Endothelial cell of umbilical vein (primary cell): ENCODE measurements at regions not wholly inside any gene's neighbourhood (a gene's known extent, or its start where the extent isn't known, plus 50 kb on each side); places are given as distances from the start of the nearest gene placed in this dataset.

ENCODE experiments used
- BruUV-seq: library from RNA; stranded (reverse); fragments of 400-500 nt; replicated peaks from 2 replicates; lab custom pipeline; 2021; lab: Mats Ljungman, UMichigan
- CTCF ChIA-PET: fragments of 300-600, 350-600 bp; sonication (Branson Sonifier 250); formaldehyde crosslinking; loops from one replicate; lab custom pipeline; 2021; ENCODE audit warnings: antibody characterized with exemption, inconsistent platforms; lab: Charles Lee
- POLR2A ChIA-PET: fragments of 300-600, 350-600 bp; sonication (Branson Sonifier 250); formaldehyde crosslinking; loops from one replicate; lab custom pipeline; 2021; ENCODE audit warnings: antibody characterized with exemption, inconsistent platforms; lab: Charles Lee
- DNase-seq: peaks from one replicate; pipeline ENCODE4 v3.0.0-alpha.2; 2011; ENCODE audit warnings: low read depth, low spot score
- FAIRE-seq: peaks from 2 replicates; lab custom pipeline; 2011; peaks lifted over from hg19 to GRCh38; lab: Jason Lieb, UNC
- H2AFZ ChIP-seq: 2 replicates; pipeline ENCODE4 v1.6.0; 2012; ENCODE audit warnings: low read depth, low read length, control low read depth, inconsistent platforms
- H3K27ac ChIP-seq: 2 replicates; pipeline ENCODE4 v1.5.1; 2011; ENCODE audit warnings: low read depth, mild to moderate bottlenecking, control low read depth, low read length, moderate library complexity; ENCODE audit not compliant: insufficient read depth
- H3K27me3 ChIP-seq, 2 experiments: 2 replicates each; pipeline versions ENCODE4 v1.6.0 to v1.6.1; 2011; ENCODE audit warnings: low read length in 2 of 2, mixed read lengths in 1 of 2; ENCODE audit not compliant: control insufficient read depth in 2 of 2, insufficient read depth in 2 of 2
- H3K36me3 ChIP-seq, 2 experiments: 2 replicates in 1 of 2; 3 replicates in 1 of 2; pipeline ENCODE4 v1.5.1; 2011; ENCODE audit warnings: low read length in 2 of 2, mild to moderate bottlenecking in 1 of 2, moderate library complexity in 1 of 2; ENCODE audit not compliant: control insufficient read depth in 2 of 2, insufficient read depth in 2 of 2; ENCODE audit errors: extremely low read depth in 1 of 2
- H3K4me1 ChIP-seq: 3 replicates; pipeline ENCODE4 v1.5.1; 2011; ENCODE audit warnings: mild to moderate bottlenecking, low read length; ENCODE audit not compliant: control insufficient read depth, insufficient read depth; ENCODE audit errors: extremely low read depth
- H3K4me2 ChIP-seq: 2 replicates; pipeline ENCODE4 v1.6.1; 2011; ENCODE audit warnings: low read length, control low read depth, mixed read lengths; ENCODE audit not compliant: insufficient read depth
- H3K4me3 ChIP-seq, 3 experiments: fragments of 200-600 bp in 1 of 3; sonication (generic), shearing (Covaris generic) in 1 of 3; replicated peaks in 1 of 3; 2 replicates each; pipeline ENCODE4 v1.5.1; 2011 to 2016; ENCODE audit warnings: control low read depth in 3 of 3, low read length in 3 of 3, mild to moderate bottlenecking in 2 of 3, inconsistent platforms in 1 of 3, low read depth in 1 of 3, moderate library complexity in 1 of 3; ENCODE audit not compliant: insufficient read depth in 1 of 3
- H3K79me2 ChIP-seq: 2 replicates; pipeline ENCODE4 v1.6.0; 2012; ENCODE audit warnings: low read length, inconsistent platforms; ENCODE audit not compliant: control insufficient read depth, insufficient read depth
- H3K9ac ChIP-seq: replicated peaks from 2 replicates; pipeline ENCODE3; 2011; ENCODE audit warnings: low read length, control low read depth; ENCODE audit not compliant: insufficient read depth; ENCODE audit errors: extremely low read depth
- H3K9me1 ChIP-seq: replicated peaks from 3 replicates; pipeline ENCODE4 v1.6.0; 2011; ENCODE audit warnings: mild to moderate bottlenecking, low read length; ENCODE audit not compliant: control insufficient read depth, insufficient read depth; ENCODE audit errors: extremely low read depth
- H3K9me3 ChIP-seq: replicated peaks from 2 replicates; pipeline ENCODE4 v1.5.1; 2012; ENCODE audit warnings: low read length, inconsistent platforms; ENCODE audit not compliant: control insufficient read depth, insufficient read depth
- H4K20me1 ChIP-seq: replicated peaks from 2 replicates; pipeline ENCODE3; 2011; ENCODE audit warnings: mild to moderate bottlenecking, low read length; ENCODE audit not compliant: control insufficient read depth, insufficient read depth; ENCODE audit errors: extremely low read depth
- GATA2 ChIP-seq: IDR thresholded peaks from 2 replicates; pipeline ENCODE4 v1.7.0; 2011; ENCODE audit warnings: low read depth, mild to moderate bottlenecking, moderate library complexity, mixed read lengths, low read length; ENCODE audit not compliant: insufficient read length, insufficient read depth
- JUN ChIP-seq: IDR thresholded peaks from 2 replicates; pipeline ENCODE4 v1.6.1; 2011; ENCODE audit warnings: borderline replicate concordance, low read depth; ENCODE audit not compliant: insufficient read length, insufficient read depth
- MAX ChIP-seq: IDR thresholded peaks from 2 replicates; pipeline ENCODE4 v1.6.1; 2011; ENCODE audit not compliant: insufficient read depth, insufficient read length
- MYC ChIP-seq: IDR thresholded peaks from one replicate; pipeline ENCODE4 v1.6.1; 2011; ENCODE audit warnings: mild to moderate bottlenecking, low read depth, low read length
- POLR2A ChIP-seq: IDR thresholded peaks from 2 replicates; pipeline ENCODE4 v1.6.1; 2012; ENCODE audit warnings: low read depth, mild to moderate bottlenecking, control low read depth, low read length
- POLR2AphosphoS5 ChIP-seq: IDR thresholded peaks from 2 replicates; pipeline ENCODE4 v1.6.1; 2012; ENCODE audit warnings: low read depth, mild to moderate bottlenecking, control low read depth, low read length, moderate library complexity; ENCODE audit not compliant: insufficient read depth
- dilution Hi-C: fragments of 300-500 bp; cut with MboI; formaldehyde crosslinking; loops from one replicate; pipeline ENCODE4 v1.15.0; 2019; ENCODE audit warnings: low sequenced_read_pairs; ENCODE audit not compliant: extremely low pct_ligation_motif_present
- intact Hi-C: fragments of 100-400 bp; cut with micrococcal nuclease; formaldehyde crosslinking; loops from one replicate; pipeline ENCODE4 v1.10.0; 2022

- H3K4me1 ChIP-seq, result no peaks in the 10 kb centered on the region
- no TSS peak for BruUV-seq
Observed at GRCh38 chr2:2750867-2751714, 420.0 kb upstream of the MYT1L start.

GRCh38 chr2:2749206-2749598, 418.1 kb upstream of the MYT1L start:
- H3K4me3 ChIP-seq, result no peak overlapping the region
- H3K36me3 ChIP-seq, result no peaks in the 10 kb centered on the region
- no peak overlapping the region for H3K9ac ChIP-seq
- dilution Hi-C loops (no loop called here), intact Hi-C loops (no loop called here)
- H3K27me3 ChIP-seq, result no peaks in the 10 kb centered on the region
- H3K79me2 ChIP-seq, result no peaks in the 10 kb centered on the region
- H3K9me1 ChIP-seq, result no peaks in the 10 kb centered on the region
- no peak overlapping the region for H3K27ac ChIP-seq
- FAIRE-seq, result no peak
- H3K4me2 ChIP-seq, result no peak overlapping the region
- no peak for DNase-seq
- no TSS peak for BruUV-seq
- no peak overlapping the region for H2AFZ ChIP-seq
- no peak for TF ChIP-seq POLR2A
- TF ChIP-seq POLR2AphosphoS5, result no peak
- TF ChIP-seq MAX, result no peak
- no peaks in the 10 kb centered on the region for H4K20me1 ChIP-seq
- peaks cover 12% of the 10 kb centered on the region for H3K9me3 ChIP-seq
- ChIA-PET CTCF (no interaction called here), POLR2A (no interaction called here)
- H3K4me1 ChIP-seq, result no peaks in the 10 kb centered on the region

More at GRCh38 chr2:2750867-2751714, 420.0 kb upstream of the MYT1L start:
- POLR2A ChIA-PET, result no interaction called here
- dilution Hi-C loops (no loop called here), intact Hi-C loops (no loop called here)
- H3K9ac ChIP-seq, result no peak overlapping the region
- TF ChIP-seq POLR2AphosphoS5 (no peak), MYC (no peak), GATA2 (no peak), JUN (no peak)
- no peak for DNase-seq
- H3K79me2 ChIP-seq, result no peaks in the 10 kb centered on the region
- H3K36me3 ChIP-seq, result no peaks in the 10 kb centered on the region
- H3K4me2 ChIP-seq, result no peak overlapping the region
- H2AFZ ChIP-seq, result no peak overlapping the region
- H3K9me1 ChIP-seq, result no peaks in the 10 kb centered on the region
- H3K27ac ChIP-seq, result no peak overlapping the region
- peaks cover 8% of the 10 kb centered on the region for H3K9me3 ChIP-seq
- H4K20me1 ChIP-seq, result no peaks in the 10 kb centered on the region
- no peaks in the 10 kb centered on the region for H3K27me3 ChIP-seq
- no peak for FAIRE-seq
- H3K4me3 ChIP-seq, result no peak overlapping the region
- CTCF ChIA-PET, result no interaction called here
